Activated CD4-positive, alpha-beta T cell treated with anti-CD3 and anti-CD28 coated beads, Interleukin-2, amount 50 U/mL, for 24 hours (primary cell): ENCODE measurements at regions not wholly inside any gene's neighbourhood (a gene's known extent, or its start where the extent isn't known, plus 50 kb on each side); places are given as distances from the start of the nearest gene placed in this dataset.

ENCODE experiments used
- DNase-seq, 2 donors: peaks; one replicate each; pipeline ENCODE4 v3.0.0-alpha.2; 2020; ENCODE audit warnings: low read depth in 1 of 2, low spot score in 1 of 2

DNA sequence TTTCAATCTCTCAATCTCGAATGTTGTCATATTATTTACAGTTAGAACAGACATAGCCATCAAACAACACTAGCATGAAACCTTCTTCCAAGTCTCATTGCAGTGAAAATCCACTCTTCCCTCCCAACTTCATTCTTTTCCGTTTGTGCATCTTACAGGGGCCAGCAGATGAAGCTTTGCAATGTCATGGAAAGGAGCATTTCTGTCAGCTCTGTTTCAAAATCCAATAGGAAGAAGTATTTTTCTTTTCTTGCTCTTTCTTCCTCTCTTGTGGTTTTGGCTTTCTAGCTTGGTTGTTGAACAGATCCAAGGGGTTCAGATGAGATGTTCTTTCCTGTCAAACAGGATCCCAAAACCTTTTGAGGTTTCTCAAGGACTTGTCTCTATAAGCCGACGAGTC is 416.6 kb downstream of the AEBP2 start:
- no peak for DNase-seq

DNA sequence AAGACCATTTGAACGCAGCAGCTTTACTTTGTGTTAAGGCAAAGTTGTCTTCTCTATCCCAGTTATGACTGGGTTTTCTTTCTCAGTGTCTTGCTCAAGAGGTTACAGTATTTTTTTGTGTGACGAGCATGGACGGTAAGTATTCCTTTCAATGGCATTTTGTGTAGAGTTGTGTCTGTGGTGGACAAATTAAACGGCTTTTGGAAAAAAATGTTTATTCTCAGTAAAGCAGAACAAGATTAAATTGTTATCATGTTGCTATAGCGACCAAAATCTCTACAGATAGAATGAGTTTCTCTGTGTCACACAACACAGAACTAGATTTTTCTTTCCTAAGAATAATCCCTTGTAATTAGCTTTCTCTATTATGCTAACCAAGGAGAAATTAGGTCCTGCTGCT is 417.1 kb downstream of the AEBP2 start:
- no peak for DNase-seq

DNA sequence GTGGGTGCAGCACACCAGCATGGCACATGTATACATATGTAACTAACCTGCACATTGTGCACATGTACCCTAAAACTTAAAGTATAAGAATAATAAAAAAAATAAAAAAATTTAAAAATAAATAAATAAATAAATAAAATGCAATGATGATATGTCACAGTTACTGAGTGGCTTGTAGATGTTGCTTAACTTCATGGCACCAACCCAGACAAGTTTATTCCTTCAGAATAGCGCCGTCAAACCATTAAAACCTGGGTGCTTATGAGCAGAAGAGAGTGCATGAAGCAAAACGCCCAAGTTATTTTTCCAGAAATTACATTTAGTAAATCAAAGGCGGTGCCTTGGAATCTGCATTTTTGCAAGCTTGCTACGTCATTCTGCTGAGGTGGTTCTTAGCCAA is 417.9 kb downstream of the AEBP2 start:
- DNase-seq = no peak

DNA sequence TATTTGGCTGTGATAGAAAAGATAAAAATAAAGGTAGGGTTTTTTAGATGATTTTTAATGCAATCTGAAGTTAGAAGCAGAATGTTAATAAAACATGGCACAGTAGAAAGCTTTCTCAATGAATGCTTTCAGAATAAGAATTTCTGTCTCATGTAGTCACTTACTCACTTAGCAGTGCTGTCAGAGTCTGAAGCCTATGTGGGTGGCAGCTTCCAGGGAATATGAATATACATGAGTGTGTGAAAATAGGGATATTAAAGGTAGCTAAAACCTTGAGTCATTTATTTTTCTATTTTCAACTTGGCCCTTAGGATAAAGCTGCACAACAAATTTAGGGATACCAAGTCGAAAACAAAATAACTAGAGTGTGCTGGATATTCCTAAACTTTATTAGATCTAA is 427.9 kb downstream of the AEBP2 start:
- no peak for DNase-seq

- no peak for DNase-seq
Observed at GRCh38 chr12:19867970-19868369, 428.7 kb downstream of the AEBP2 start.

DNA sequence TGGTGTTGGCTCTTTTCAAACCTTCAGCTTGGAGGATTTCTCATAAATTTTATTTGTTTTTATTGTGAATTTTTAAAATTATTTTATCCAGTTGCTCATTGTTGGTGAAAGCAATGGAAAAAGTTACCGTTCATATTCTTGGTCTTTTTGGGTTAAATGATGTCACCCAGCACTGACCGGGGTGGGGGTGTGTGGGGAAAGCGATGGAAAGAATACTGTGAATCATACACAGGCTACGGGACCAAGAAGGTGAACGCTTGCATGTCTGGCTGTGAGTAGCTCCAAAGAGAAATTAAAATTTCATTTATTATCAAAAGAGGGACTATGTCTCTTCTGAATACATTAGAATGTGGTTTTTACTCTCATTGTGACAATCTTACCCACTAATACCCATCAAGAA is 430.1 kb downstream of the AEBP2 start:
- no peak for DNase-seq

DNA sequence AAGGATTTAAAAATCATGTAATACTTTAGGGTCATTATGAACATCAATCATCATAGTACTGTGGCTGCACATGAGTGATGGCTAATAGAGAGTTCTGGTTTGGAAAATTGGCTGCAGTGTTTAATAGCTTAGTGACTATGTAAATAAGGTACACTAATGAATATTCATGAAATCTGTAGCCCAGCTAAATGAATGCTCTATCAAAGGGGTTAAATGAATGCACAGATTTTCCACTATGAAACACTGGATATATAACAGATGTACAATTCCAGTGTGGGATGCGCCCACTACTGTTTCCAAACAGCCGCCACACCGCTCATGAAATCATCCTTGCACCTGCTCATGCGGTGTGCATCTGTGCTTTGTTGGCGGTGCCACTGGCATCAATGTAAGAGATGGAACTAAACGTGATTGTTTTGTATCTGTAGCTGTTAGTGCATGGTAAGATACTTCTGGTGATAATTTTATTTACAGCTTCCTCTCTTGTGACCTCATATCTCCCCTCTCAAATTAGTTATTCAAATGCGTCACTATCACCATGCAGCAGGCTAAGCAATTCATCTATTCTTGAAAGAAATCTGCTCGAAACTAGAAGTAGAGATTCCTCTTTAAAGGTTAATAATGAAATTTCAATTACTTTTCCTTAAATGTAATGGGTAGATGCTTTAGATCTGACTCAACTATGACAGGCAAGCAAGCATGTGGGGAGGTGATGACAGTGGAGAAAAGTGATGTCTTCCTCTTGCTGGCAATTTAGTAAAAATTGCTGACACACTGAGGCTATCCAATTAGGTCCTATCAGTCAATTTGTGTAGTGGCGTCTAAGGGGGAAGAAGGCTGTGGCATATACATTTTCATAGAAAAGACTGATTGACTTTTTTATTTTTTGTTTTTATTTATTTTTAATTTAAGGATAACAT is 433.6 kb downstream of the AEBP2 start:
- no peak for DNase-seq

DNA sequence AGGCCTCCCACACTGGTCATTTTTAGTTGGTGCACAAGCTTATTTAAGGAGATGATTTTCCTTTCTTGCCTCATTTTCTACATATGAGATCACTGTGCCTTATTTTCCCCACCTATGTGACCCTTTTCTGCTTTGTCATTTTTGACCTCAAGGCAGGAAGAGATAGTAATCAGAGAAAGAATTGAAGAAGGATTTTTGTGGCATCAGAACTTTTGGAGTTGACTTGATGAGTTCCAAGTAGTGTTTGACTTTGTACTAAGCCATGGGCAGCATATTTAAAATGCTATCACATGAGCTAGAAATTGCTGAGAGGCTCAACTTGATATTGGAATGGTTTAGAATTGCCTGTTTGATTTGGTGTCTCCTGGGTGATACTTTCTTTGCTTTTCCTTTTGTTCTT is 440.8 kb downstream of the AEBP2 start:
- no peak for DNase-seq

- DNase-seq = no peak
Observed at GRCh38 chr12:19880721-19881120, 441.4 kb downstream of the AEBP2 start.

- DNase-seq = no peak
Observed at GRCh38 chr12:19882346-19882745, 443.1 kb downstream of the AEBP2 start.

GRCh38 chr12:19884021-19884492 is 444.8 kb downstream of the AEBP2 start:
- DNase-seq = no peak

- DNase-seq = no peak
Observed at GRCh38 chr12:19885093-19885812, 446.0 kb downstream of the AEBP2 start.

- DNase-seq = no peak
Observed at GRCh38 chr12:19886065-19886464, 446.8 kb downstream of the AEBP2 start.

- no peak for DNase-seq
Observed at GRCh38 chr12:19886639-19887064, 447.4 kb downstream of the AEBP2 start.

- DNase-seq = no peak
Observed at GRCh38 chr12:19890024-19890423, 450.7 kb downstream of the AEBP2 start.

GRCh38 chr12:19891936-19892591 is 452.8 kb downstream of the AEBP2 start:
- DNase-seq = no peak

- DNase-seq = no peak
Observed at GRCh38 chr12:19893514-19893913, 454.2 kb downstream of the AEBP2 start.

DNA sequence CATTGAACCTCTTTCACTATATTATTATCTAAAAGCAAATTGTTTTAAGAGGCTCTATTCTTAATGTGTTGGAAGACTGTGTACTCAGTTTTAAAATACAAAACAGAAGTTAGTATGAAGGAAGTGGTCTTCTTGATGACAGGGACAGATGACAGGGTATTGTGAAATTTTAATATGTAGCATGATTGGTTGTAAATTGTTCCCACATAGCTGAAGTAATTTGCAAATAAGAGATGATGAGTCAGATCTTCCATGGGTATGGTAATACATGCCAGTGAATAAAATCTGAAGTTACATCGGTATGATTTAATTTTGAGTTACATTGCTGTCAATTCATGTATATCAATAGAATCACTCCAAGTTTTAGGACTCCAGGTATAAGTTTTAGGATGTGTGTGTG is 454.8 kb downstream of the AEBP2 start:
- DNase-seq = no peak

DNA sequence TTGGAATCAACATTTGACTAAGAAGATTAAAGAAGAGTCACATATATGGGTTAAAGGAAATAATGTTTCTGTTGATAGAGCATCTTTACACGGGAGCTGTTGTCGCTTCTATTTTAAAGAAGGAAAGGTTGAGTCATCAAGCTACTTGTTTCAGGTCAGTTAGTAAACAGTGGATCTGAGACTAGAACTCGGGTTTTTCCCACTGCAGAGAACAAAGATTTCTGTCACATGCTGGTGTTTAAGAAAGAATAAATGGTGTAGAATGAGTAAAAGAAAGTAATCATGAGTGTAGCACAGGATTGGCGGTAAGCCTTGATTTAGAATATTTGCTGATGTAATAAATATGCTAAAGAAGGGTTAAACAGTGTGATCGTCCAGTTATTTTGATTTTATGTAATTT is 455.5 kb downstream of the AEBP2 start:
- no peak for DNase-seq

GRCh38 chr12:19895246-19896020 is 456.1 kb downstream of the AEBP2 start:
- DNase-seq = no peak

GRCh38 chr12:19896041-19896440 is 456.7 kb downstream of the AEBP2 start:
- no peak for DNase-seq
